IPS-15b (cell line): ENCODE measurements at regions not wholly inside any gene's neighbourhood (a gene's known extent, or its start where the extent isn't known, plus 50 kb on each side); places are given as distances from the start of the nearest gene placed in this dataset.

Experiments
- H3K27me3 ChIP-seq: one replicate; pipeline ENCODE4 v1.6.1; 2013; ENCODE audit warnings: low read length; ENCODE audit not compliant: control insufficient read depth, insufficient read depth
- H3K36me3 ChIP-seq: one replicate; pipeline ENCODE4 v1.6.1; 2013; ENCODE audit warnings: low read length; ENCODE audit not compliant: control insufficient read depth, insufficient read depth
- H3K4me1 ChIP-seq: one replicate; pipeline ENCODE4 v1.6.1; 2013; ENCODE audit warnings: mild to moderate bottlenecking, low read length; ENCODE audit not compliant: control insufficient read depth, insufficient read depth
- H3K4me3 ChIP-seq: one replicate; pipeline ENCODE4 v1.5.1; 2013; ENCODE audit warnings: low read depth, low read length
- H3K9ac ChIP-seq: one replicate; pipeline ENCODE4 v1.6.1; 2013; ENCODE audit warnings: low read depth, mild to moderate bottlenecking, low read length
- H3K9me3 ChIP-seq: one replicate; pipeline ENCODE4 v1.6.1; 2013; ENCODE audit warnings: mild to moderate bottlenecking, low read length; ENCODE audit not compliant: control insufficient read depth, insufficient read depth

- H3K4me1 ChIP-seq, result no peaks in the 10 kb centered on the region
- no peaks in the 10 kb centered on the region for H3K27me3 ChIP-seq
- no peaks in the 10 kb centered on the region for H3K36me3 ChIP-seq
- H3K9ac ChIP-seq, result no peak overlapping the region
- H3K9me3 ChIP-seq, result no peaks in the 10 kb centered on the region
- H3K4me3 ChIP-seq, result no peak overlapping the region
Observed at GRCh38 chr7:83882551-83882950, 233.6 kb upstream of the SEMA3E start.

- no peaks in the 10 kb centered on the region for H3K4me1 ChIP-seq
- H3K9me3 ChIP-seq, result no peaks in the 10 kb centered on the region
- no peaks in the 10 kb centered on the region for H3K27me3 ChIP-seq
- H3K36me3 ChIP-seq, result no peaks in the 10 kb centered on the region
- H3K9ac ChIP-seq, result no peak overlapping the region
- H3K4me3 ChIP-seq, result no peak overlapping the region
Observed at GRCh38 chr7:83879063-83879462, 230.1 kb upstream of the SEMA3E start.

GRCh38 chr7:83878614-83879013, 229.7 kb upstream of the SEMA3E start:
- no peaks in the 10 kb centered on the region for H3K4me1 ChIP-seq
- H3K9me3 ChIP-seq, result no peaks in the 10 kb centered on the region
- no peaks in the 10 kb centered on the region for H3K36me3 ChIP-seq
- H3K27me3 ChIP-seq, result no peaks in the 10 kb centered on the region
- H3K4me3 ChIP-seq, result no peak overlapping the region
- H3K9ac ChIP-seq, result no peak overlapping the region

GRCh38 chr7:83876593-83876992, 227.7 kb upstream of the SEMA3E start:
- no peak overlapping the region for H3K4me3 ChIP-seq
- no peak overlapping the region for H3K9ac ChIP-seq
- no peaks in the 10 kb centered on the region for H3K27me3 ChIP-seq
- H3K9me3 ChIP-seq, result no peaks in the 10 kb centered on the region
- H3K4me1 ChIP-seq, result no peaks in the 10 kb centered on the region
- no peaks in the 10 kb centered on the region for H3K36me3 ChIP-seq

GRCh38 chr7:83873459-83873858, 224.5 kb upstream of the SEMA3E start:
- H3K4me1 ChIP-seq, result no peaks in the 10 kb centered on the region
- no peaks in the 10 kb centered on the region for H3K36me3 ChIP-seq
- H3K27me3 ChIP-seq, result no peaks in the 10 kb centered on the region
- H3K4me3 ChIP-seq, result no peak overlapping the region
- H3K9ac ChIP-seq, result no peak overlapping the region
- H3K9me3 ChIP-seq, result no peaks in the 10 kb centered on the region

DNA sequence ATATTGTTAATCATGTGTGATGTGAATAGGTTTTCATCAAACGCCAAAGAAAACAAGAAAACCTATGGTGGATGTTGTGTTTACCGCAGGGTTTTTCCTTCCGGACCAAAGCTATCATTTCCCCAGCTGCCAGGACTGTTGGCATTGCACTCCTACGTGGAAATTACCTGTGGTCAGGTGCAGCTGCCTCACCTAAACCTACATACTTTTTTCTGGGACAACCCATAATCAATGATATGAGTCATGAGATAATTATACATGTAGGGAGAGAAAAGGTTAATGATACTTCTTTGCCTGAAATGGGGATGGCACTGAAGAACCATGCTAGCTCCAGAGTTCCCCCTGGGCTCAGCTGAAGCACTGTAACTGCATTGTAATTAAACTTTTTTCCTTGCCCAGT, 223.6 kb upstream of the SEMA3E start:
- H3K9me3 ChIP-seq, result no peaks in the 10 kb centered on the region
- no peaks in the 10 kb centered on the region for H3K27me3 ChIP-seq
- H3K36me3 ChIP-seq, result no peaks in the 10 kb centered on the region

DNA sequence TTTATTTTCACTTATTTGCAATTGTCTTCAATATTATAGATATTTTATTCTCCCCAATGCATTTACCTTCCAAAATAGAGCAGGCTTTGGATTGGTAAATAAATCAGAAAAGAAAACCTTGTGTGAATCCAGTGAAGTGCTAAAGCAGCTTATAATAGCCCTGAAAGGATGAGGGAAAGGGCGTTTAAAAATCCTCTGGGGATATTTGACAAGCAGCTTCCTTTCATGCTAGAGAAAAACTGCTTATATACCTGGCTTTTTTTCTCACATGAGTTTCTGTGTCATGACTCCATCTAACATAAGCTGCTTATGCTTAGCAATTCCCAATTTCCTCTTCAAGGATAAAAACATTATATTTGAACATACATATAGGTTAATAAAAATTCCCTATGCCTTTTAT, 221.6 kb upstream of the SEMA3E start:
- H3K36me3 ChIP-seq, result no peaks in the 10 kb centered on the region
- H3K9me3 ChIP-seq, result no peaks in the 10 kb centered on the region
- H3K4me3 ChIP-seq, result no peak overlapping the region
- H3K27me3 ChIP-seq, result no peaks in the 10 kb centered on the region
- H3K9ac ChIP-seq, result no peak overlapping the region
- no peaks in the 10 kb centered on the region for H3K4me1 ChIP-seq

More for the DNA sequence above, 223.6 kb upstream of the SEMA3E start:
- Histone ChIP-seq H3K4me3 (no peak overlapping the region), H3K9ac (no peak overlapping the region), H3K4me1 (no peaks in the 10 kb centered on the region)

DNA sequence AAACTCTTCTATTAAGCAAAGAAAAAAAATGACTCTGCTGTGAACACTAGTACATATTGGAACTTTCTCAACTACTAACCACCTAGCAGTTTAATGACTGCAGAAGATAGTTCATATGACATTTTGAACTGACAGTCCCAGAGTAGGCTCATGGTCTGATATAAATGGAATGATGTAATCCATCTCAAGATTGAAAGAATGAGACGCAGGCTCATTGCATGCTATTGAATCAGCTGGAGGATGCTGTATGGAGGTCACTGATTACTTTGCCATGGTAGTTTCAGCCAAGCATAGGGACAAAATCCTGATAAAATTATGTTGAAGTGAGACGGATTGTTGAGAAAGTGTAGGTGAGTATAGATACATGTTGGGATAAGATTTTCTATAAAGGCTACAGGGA, 217.6 kb upstream of the SEMA3E start:
- H3K36me3 ChIP-seq, result no peaks in the 10 kb centered on the region
- no peak overlapping the region for H3K4me3 ChIP-seq
- H3K4me1 ChIP-seq, result no peaks in the 10 kb centered on the region
- H3K9ac ChIP-seq, result no peak overlapping the region
- no peaks in the 10 kb centered on the region for H3K9me3 ChIP-seq
- no peaks in the 10 kb centered on the region for H3K27me3 ChIP-seq

- Histone ChIP-seq H3K4me3 (no peak overlapping the region), H3K27me3 (no peaks in the 10 kb centered on the region), H3K36me3 (no peaks in the 10 kb centered on the region), H3K9ac (no peak overlapping the region), H3K9me3 (no peaks in the 10 kb centered on the region), H3K4me1 (no peaks in the 10 kb centered on the region)
Observed at GRCh38 chr7:83864551-83864950, 215.6 kb upstream of the SEMA3E start.

GRCh38 chr7:83863906-83864305, 215.0 kb upstream of the SEMA3E start:
- no peak overlapping the region for H3K9ac ChIP-seq
- no peaks in the 10 kb centered on the region for H3K4me1 ChIP-seq
- H3K9me3 ChIP-seq, result no peaks in the 10 kb centered on the region
- no peak overlapping the region for H3K4me3 ChIP-seq
- H3K27me3 ChIP-seq, result no peaks in the 10 kb centered on the region
- H3K36me3 ChIP-seq, result no peaks in the 10 kb centered on the region

DNA sequence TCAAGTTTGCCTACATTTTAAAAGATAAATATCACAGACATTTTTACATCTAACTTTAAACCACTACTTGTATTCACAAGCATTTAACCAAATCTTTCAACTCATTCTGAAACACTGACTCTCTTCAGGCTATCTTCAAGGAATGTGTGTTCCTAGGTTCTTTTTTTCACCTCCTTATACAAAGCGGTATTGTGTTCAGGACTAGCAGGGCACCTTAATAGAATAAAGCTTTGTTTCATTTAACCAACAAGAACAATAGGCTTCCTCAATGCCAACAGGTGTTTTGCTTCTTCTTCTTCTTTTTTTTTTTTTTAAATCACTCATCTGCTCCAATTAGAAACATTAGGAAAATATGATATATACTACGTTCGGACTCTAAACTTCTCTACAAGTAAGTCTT, 212.9 kb upstream of the SEMA3E start:
- no peaks in the 10 kb centered on the region for H3K27me3 ChIP-seq
- no peak overlapping the region for H3K9ac ChIP-seq
- no peaks in the 10 kb centered on the region for H3K4me1 ChIP-seq
- no peak overlapping the region for H3K4me3 ChIP-seq
- H3K36me3 ChIP-seq, result no peaks in the 10 kb centered on the region
- H3K9me3 ChIP-seq, result no peaks in the 10 kb centered on the region

DNA sequence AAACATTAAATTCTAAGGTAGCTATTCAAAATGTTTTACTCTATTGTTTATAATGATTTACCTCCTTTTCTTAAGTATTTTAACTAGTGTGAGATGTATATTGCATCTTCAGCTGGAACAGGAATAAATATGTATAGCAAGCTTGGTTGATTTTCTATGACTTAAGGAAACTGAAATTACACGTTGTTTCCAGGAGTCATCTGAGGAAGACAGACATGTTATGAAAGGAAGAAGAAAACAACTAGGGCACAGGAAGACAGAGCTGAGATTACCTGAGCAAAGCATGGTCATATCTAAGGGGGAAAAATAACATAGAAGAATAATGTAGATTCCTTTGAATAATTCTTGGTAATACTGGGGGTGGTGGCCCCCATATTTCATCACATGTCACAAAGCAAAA, 210.9 kb upstream of the SEMA3E start:
- Histone ChIP-seq H3K36me3 (no peaks in the 10 kb centered on the region), H3K9me3 (no peaks in the 10 kb centered on the region), H3K27me3 (no peaks in the 10 kb centered on the region), H3K4me3 (no peak overlapping the region), H3K9ac (no peak overlapping the region), H3K4me1 (no peaks in the 10 kb centered on the region)

DNA sequence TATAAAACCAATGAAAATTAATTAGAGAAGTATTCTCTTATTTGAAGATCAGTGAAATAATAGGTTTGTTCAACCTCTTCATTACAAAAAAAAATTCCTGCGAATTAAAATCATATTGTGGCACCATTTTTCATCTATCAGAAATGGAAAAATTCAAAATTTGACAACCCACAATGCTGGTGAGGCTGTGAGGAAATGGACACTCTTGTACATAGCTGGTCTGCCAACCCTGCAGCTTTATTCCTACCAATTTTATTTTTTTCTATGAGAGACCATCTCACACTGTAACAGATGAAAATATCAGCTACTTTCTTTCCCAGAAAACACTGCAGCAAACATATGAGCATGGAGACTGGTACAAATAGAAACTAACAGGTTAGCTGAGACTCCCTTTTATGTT, 208.8 kb upstream of the SEMA3E start:
- H3K4me3 ChIP-seq, result no peak overlapping the region

More for the DNA sequence above, 208.8 kb upstream of the SEMA3E start:
- Histone ChIP-seq H3K4me1 (no peaks in the 10 kb centered on the region), H3K27me3 (no peaks in the 10 kb centered on the region), H3K36me3 (no peaks in the 10 kb centered on the region), H3K9me3 (no peaks in the 10 kb centered on the region), H3K9ac (no peak overlapping the region)
